DMS114 treated with DMSO at 0.1 percent for 48 hours (cell line): ENCODE measurements at regions not wholly inside any gene's neighbourhood (a gene's known extent, or its start where the extent isn't known, plus 50 kb on each side); places are given as distances from the start of the nearest gene placed in this dataset.

Experiments
- DNase-seq: peaks from one replicate; lab custom pipeline; 2025; ENCODE audit not compliant: unreplicated experiment; lab: John Stamatoyannopoulos, UW

DNA sequence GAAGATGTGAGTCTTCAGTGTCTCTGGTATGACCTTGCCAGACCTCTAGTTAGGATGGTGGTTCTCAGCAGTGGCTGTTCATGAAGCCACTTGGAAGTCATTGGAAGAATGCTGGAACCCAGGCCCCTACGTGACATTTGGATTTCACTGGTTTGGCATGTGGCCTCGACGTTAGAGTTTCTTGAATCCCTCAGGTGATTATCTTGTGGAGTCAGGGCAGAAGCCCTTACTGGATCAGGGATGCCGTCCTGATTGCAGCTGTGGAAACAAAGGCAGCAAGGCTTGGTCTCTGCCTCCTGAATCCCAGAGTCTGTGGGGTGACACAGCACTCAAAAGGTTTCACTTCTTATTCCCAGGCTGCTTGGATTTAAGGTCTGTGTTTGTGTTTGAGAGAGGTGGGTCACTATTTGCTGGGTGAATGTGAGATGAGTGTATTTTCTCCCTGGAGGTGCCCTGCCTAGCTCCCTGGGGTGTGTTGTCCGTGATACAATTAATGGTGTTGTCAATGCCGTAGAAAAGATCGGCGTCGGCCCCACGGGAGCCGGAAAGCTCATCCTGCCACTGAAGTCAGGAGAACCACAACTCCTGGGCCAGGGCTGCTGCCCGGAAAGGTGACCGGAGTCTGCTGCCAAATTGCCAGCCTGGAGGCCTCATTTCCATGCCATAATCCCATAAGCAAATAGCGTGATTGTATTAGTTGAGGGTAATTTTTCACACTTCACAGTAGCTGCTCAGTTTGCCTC is 939.0 kb downstream of the BRD1 start:
- DNase-seq, result no peak

DNA sequence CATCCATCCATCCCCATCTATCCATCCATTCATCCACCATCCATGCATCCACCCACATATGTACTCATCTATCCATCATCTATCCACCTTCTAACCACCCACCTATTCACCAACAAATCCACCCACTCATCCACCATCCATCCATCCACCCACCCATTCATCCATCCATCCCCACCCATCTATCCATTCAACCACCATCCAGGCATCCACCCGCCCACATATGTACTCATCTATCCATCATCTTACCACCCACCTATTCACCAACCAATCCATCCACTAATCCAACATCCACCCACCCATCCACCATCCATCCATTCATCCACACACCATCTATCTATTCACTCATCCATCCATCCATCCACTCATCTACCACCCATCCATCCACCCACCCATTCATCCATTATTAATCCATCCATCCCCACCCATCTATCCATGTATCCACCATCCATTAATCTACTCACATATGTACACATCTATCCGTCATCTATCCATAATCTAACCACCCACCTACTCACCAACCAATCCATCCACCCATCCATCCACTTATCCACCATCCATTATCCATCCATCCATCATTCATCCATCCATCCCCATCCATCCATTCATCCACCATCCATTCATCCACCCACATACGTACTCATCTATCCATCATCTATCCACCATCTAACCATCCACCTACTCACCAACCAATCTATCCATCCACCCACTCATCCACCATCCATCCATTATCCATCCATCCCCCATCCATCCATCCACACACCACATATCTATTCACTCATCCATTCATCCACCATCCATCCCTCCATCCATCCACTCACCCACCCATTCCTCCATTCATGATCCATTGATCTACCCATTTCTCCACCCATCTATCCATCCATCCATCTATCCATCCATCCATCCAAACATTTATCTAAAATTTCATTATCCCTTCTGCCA is 940.0 kb downstream of the BRD1 start:
- no peak for DNase-seq

DNA sequence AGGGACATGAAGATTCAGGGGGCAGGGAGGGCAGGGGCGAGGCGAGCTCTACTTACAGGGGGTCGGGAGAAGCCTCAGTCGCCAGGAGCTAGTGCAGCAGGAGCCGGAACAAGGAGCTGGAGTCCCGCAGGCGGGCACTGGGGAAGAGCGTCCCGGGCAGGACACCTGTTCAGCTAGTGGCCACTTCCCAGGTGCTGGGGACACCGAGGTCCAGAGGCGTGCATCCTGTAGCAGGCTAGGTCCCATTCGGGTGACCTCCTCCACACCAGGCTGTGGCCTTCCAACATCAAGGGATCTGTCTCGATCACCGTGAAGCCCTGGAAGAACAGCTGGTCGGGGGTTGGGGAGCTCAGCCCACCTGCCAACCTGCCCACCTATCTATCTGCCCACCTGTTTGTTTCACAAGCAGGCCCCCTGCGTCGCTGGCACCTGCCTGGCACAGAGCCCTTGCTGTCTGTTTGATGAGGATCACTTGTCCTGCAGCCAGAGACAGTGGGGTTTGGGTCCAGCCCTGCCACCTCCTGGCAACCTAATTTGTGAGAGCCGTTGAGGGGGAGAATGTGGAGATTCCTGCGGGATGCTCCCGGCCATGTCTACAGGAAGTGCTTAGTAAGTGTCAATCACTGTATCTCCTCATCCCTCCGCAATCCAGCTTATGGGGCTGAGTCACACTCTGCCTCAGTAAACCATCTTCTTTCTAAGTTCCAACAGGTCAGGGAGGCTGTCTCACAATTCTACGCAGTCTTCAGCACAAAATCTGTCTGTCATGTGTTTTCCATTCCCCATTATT is 940.9 kb downstream of the BRD1 start:
- no peak for DNase-seq

DNA sequence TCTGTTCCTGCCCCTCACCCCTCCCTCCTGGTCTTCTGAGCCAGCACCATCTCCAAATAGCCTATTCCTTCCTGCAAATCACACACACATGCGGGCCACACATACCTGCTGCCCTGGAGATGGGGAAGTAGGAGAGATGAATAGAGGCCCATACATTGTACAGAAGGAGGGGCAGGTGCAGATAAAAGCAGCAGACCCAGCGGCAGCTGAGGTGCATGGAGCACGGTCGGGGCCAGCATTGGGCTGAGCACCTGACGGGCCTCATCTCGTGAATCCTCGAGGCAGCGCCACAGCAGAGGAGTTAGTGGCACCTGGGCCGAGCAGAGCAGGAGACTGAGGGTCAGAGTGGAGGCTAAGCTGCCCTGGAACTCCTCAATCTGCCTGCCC is 941.8 kb downstream of the BRD1 start:
- DNase-seq, result no peak

DNA sequence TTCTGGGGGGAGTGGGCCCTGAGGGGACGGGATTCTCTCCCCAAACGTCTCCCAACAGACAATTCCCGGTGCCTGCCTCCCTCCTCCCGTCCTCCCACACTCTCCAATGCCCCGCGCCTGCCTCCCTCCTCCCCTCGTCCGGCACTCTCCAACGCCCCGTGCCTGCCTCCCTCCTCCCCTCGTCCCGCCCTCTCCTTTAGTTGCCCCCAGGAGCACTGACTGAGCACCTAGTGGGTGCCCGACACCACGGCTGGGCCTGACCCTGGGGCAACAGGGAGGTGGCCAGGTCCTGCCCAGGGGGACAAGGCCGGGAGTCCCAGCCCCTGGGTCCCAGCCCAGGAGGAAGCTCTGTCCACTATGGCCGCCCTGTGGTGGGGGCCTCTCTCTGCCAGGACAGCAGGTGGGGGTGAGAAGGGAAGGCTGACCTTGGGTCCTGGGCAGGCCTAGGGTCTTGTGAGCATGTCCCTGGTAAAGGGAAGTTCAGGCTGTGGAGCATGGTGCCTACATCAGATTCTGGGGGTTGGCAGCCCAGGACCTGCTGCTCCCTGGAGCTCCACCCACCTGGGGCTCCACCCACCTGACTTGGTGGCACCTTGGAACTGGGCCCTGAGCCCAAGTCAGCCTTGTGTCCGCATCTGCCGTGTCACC is 942.3 kb downstream of the BRD1 start:
- DNase-seq, result no peak

DNA sequence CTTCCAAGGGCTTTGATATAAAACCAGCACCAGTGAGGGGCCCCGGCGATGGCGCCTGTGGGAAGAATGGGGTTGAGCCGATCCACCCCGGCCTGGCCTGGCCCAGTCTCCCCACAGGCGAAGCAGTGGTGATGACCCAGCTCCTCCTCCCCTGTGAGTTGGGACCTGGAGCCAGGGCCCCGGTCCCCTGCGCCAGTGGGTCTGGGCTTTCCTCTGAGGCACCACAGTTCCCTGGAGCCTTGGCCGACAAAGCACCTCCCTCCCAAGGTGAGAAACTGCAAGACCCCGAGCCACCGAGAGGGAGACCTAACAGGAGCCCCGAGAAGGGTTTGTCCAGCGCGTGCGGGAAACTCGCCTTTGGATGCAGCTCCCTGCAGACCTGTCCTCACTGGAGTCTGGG is 942.9 kb downstream of the BRD1 start:
- no peak for DNase-seq

DNA sequence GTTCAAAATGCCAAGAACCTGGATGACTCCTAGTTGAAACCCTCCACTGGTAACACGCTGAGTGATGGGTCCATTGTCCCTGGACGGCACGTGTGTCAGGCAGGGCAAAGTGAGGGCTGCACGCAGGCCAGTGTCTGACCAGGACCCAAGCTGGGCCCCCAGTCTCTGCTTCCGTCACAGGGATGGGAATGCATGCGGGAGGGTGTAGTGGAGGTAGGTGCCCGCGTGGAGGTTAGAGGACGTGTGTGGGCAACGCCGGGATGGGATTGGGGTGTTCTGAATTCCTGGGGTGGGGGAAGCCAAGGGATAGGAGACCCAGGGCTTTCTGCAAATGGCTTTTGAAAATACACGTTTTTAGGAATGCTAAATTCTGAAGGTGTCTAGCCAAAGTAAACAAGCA is 943.3 kb downstream of the BRD1 start:
- DNase-seq, result no peak

DNA sequence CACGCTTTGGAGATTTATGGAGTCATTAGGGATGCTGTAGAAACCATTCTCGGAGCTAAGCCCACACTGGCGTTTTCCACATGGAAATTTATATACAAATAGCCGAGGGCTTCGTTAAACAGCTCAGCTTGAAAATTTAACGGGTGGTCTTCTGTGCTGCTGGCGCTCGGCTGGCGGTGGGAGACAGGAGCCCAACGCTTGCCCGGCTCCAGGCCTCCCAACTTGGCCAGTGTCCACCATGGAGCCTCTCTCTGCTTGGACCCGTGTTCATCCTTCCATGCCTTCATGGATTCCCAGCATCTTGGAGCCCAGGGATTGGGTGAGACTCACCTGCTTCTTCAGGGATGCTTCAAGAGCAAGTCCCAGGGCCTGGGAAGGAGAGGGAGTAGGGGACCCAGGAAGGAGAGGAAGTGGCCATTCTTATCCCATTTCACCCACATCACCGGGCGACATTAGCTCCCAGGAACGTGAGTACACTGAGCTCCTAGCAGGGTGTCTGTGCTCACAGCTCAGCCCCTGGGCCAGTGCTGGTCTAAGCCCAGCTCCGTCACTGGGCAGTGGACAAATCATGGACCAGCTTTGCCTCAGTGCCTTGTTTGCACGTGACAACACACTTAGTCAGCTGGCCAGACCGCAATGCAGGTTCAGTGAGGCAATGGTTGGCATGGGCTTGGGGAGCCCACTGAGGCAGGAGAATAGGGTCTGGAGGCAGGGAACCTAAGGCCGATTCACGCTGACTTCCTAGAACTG is 944.3 kb downstream of the BRD1 start:
- no peak for DNase-seq

DNA sequence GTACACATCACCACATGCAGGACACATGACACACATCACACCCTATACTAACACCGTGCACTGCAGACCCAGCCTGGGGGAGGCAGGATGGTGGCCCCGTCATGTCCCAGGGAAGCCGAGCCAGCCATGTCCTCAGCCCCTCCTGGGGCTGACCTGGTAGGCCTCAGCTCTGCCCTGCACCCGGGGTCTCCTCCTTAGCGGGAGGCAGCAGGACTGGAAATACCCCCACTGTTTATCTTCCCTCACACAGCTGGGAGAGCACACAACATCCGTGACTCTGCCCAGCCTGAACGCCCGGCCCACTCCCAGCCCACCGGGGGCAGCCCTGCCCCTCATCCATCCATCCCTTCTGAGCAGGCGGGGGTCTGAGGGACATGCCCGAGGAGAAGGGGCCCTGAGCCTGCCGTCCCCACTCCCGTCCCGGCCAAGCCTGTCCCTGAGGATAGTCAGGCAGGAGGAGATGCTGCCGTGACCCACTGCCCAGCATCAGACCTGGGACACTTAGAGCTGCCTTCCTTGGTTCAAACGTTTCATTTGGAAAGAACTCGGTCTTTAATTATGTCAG is 945.0 kb downstream of the BRD1 start:
- DNase-seq, result no peak

DNA sequence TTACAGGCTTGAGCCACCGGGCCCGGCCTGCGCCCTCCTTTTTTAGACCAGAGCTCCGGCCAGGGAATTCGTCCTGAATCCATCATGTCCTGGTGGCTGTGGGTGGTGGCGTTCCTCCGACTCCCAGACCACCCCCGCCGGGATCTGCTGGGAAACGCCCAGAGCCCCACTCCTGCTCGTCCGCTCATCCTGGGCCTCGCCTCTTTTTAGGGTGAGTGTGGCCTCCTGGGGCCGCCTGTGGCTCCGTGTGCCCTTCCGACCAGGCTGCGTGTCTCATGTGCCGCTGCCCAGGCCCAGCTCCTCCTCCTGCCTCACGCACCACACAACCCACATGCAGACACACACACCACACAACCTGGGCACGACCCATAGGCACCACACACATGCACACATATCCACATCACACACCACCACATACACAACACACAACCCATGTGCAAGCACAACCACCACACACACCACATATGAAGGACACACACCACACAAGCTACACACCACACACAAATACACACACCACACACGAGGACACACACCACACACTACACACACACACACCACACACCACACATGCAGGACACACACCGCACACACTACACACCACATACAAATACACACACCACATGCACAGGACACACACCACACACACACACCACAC is 946.2 kb downstream of the BRD1 start:
- no peak for DNase-seq

DNA sequence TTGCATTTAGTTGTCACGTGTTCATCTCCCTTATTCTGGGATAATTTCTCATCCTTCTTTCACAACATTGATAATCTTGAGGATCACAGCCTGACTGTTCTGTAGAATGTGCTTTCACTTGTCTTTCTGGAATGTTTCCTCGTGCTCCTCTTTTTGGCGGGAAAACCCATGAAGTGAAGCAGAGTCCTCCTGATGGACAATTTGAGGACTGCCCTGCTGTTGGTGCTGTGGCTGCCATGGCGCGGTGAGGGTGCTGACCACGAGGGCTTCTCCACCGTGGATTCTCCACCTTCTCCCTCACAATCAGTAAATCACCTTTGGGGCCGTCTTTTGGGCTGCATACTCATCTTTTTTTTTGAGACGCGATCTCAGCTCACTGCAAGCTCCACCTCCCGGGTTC is 946.9 kb downstream of the BRD1 start:
- no peak for DNase-seq

DNA sequence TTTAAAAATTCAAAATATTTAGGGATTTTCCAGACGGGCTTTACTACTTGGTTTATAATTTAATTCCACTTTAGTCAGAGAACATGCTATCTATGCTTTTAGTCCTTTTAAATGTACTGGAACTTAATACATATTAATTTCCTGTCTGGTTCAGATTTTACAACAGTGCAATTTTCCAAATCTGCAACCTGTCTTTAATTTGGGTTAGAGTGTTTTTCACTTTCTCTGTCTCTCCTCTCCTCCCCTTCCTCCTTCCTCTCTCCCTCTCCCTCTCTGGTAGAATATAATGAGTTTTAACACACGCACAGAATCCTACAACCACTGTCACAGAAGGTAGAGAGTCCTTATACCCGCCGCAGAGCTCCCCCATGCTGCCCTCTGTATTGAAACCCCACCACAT is 950.7 kb downstream of the BRD1 start:
- DNase-seq, result no peak

DNA sequence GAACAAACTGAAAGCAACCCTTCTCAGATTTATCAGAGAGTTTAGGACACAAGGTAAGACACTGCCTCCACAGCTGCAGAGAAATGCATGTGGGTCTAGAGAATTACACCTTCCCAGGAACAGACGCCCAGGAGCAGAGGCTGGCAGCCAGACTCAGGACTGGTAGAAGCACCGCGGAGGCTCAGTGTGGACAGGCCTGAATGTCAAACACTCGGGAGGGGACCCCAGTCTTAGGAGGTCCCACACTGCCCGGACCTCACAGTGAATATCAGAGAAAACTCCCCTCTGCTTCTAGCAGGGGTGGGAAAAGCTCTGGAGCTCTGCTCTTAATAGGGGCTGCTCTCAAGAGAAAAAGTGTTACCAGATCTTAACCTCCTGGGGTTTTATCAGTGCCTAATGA is 952.7 kb downstream of the BRD1 start:
- no peak for DNase-seq

DNA sequence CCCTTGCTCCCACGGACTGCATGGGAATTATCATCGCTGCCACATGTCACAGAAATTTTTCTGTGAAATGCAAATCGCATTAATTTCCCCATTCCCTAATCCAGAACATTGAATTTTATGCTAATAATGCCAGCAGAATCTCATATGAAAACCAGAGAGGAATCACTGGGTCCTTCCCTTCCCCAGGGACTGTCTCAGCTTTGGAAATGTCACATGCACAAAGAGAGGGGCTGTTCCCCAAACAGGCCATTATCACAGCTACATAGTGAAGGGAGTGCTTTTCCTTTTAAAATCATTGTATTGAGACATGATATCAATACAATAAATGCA is 954.5 kb downstream of the BRD1 start:
- DNase-seq, result no peak

DNA sequence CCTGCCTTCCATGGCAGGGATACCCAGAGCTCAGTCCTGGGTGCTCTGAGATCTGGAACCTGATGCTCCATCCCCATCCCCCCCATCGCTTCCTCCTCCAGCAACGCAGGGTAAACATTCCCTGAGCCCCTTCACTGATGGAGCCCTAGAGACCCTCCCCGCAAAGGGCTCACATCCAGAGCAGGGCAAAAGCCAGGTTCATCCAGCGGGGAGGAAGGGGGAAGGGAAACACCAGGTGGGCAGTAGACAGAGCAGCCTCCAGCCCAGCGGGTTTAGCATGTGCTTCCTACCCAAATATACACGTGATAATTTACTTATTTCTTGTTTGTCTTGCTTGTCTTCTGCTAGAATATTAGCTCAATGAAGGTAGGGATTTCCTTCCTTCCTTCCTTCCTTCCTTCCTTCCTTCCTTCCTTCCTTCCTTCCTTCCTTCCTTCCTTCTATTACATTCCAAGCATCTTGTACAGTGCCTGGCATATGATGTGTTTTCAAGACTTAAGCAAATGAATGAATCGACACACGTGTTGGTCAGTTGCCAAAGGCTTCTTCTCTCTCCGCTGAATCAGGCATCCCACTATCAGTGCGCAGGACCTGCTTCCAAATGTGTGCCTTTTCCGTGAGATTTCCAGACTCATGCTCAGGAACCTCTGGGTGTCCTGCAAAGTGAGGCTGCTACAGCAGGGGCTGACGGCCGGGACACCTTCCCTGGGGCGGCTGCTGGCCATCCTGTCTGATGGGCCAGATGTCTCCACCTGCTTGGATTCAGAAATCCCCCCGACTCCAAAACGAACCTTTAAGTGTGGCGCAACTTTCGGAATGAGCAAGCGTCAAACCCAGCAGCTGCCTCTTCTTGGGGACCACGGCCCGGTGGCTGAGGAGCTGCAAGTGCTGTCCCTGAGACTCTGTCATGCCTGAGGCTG is 955.1 kb downstream of the BRD1 start:
- no peak for DNase-seq

DNA sequence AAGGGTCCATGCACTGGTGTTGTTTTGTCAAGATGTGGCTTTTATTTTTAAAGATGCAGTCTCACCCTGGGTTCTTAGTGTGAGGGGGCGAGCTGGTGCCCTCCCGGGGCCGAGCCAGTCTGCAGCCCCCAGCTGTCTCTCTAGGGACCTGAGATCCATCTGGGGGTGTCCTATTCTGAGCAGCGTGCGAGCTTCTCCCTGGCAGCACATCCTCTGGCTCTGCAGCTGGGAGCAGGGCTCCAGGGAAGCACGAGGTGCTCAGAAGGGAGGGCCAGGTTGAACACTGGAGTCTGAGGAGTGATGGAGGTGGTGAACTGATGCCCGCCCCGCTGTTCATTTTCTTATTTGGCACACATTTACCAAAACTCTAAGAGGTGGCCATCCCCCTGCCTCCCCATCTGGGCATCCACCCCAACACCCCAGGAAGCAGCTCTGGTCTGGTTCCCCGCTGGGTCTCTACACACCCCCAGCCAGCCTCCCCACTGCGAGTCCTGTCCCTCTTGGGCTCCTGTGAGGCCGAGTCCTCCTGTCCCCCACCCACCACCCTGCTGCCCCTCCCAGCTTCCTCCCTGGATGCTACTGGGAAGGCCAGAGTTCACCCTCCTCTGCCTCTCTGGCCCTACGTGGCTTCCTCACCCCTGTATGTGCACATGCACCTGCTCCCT is 956.4 kb downstream of the BRD1 start:
- no peak for DNase-seq

DNA sequence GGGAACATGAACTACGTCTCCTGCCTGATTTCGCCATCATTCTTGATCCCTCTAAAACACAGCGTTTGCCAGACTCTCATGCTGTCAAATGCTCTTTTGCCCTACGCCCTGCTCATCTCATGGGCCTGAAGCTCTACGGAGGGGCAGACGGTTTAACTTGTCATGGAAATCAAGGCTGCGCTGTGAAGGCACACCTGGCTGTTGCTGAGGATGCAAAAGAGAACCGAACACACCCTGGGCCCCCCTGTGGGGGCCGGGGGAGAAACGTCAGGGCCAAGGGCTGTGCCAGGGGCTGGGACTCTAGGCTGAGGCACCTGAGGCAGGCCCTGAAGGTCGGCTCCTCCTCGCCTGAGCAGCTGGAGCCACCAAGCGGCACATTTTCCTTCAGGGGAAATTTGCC is 957.2 kb downstream of the BRD1 start:
- DNase-seq, result no peak

DNA sequence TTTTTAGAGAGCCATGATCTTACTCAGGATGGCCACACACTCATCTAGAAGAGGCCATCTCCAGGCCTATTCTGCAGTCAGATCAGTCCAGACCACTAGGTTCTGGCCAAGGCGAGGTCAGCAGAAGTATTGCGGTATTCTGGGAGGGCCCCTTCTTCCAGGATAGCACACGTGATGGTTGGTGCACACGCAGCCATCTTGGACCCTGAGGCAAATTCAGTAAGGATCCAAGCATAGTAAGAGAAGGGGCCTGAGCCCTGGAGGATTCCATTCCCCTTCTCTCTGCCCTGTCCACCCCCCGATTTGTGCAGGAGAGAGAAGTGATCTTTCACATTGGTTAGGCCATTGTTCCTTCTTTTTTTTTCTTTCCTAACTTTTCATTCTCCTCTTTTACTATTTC is 957.9 kb downstream of the BRD1 start:
- no peak for DNase-seq
